ES-I3 (cell line): ENCODE measurements at regions not wholly inside any gene's neighbourhood (a gene's known extent, or its start where the extent isn't known, plus 50 kb on each side); places are given as distances from the start of the nearest gene placed in this dataset.
"Not testable (repeated sequence)": the region's sequence is repeated elsewhere in the genome, so short reads cannot be mapped to it uniquely, and the experiment has no call there.

ENCODE experiments used
- H3K36me3 ChIP-seq: 2 replicates; pipeline ENCODE4 v1.6.1; 2013; ENCODE audit warnings: mild to moderate bottlenecking, low read length, control low read depth, moderate library complexity; ENCODE audit not compliant: insufficient read depth
- H3K4me1 ChIP-seq: 2 replicates; pipeline ENCODE4 v1.6.1; 2013; ENCODE audit warnings: mild to moderate bottlenecking, control low read depth, low read length; ENCODE audit not compliant: insufficient read depth
- H3K9ac ChIP-seq: 2 replicates; pipeline ENCODE4 v1.6.1; 2013; ENCODE audit warnings: low read depth, mild to moderate bottlenecking, low read length, moderate library complexity
- H3K9me3 ChIP-seq: 2 replicates; pipeline ENCODE4 v1.6.1; 2013; ENCODE audit warnings: mild to moderate bottlenecking, low read length, moderate library complexity; ENCODE audit not compliant: control insufficient read depth, insufficient read depth

- H3K4me1 ChIP-seq, result no peaks in the 10 kb centered on the region
- no peaks in the 10 kb centered on the region for H3K36me3 ChIP-seq
- H3K9me3 ChIP-seq, result no peaks in the 10 kb centered on the region; the same call in 1 of the 2 replicates
- no peak overlapping the region for H3K9ac ChIP-seq
These were observed 80.7 kb upstream of the MYLIP start for GRCh38 chr6:16048221-16048620.

DNA sequence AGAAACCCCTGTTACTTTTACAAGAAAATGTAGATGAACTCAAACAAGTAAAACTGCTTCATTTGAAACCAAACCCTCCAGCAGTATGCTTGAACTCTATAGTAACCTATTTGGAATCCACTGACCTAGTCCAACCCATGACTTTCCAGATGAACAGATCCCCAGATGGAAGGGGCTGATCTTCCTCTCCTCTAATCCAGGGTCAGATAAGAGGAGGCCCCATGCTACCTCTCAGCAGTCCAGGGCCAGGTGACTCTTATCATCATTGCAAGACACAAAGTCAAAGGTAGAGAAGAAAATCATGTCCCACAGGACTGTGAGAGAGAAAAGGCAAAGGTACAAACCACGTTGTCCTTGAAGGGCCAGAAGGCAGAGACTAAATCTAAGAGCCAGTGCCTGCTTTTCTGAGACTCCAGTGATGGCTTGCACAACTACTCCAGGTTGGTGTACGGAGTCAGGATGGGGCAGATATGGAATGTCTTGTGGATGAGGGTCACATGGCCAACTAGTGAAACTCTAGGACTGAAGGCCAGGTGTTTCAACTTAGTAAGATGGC is 81.4 kb upstream of the MYLIP start:
- Histone ChIP-seq H3K9ac (no peak overlapping the region), H3K9me3 (no peaks in the 10 kb centered on the region; the same call in 1 of the 2 replicates), H3K36me3 (no peaks in the 10 kb centered on the region), H3K4me1 (no peaks in the 10 kb centered on the region)

DNA sequence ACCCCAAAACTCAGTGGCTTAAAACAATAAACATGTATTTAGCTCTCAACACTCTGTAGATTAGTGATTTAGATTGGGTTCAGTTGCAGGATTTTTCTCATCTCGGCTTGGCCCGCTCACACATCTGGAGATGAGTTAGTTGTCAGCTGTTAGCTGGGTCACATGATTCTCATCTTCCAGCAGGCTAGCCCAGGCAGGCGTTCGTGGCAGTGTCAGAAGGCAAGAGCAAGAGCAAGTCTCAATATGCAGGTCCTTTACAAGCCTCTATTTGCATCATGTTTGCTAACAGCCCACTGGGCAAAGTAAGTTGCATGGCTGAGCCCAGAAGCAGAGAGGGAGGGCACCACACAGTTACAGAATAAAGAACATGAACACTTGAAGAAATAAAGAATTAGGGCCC is 83.6 kb upstream of the MYLIP start:
- H3K9me3 ChIP-seq, result peaks cover 4% of the 10 kb centered on the region; the same call in 1 of the 2 replicates
- H3K4me1 ChIP-seq, result no peaks in the 10 kb centered on the region
- no peak overlapping the region for H3K9ac ChIP-seq
- no peaks in the 10 kb centered on the region for H3K36me3 ChIP-seq

DNA sequence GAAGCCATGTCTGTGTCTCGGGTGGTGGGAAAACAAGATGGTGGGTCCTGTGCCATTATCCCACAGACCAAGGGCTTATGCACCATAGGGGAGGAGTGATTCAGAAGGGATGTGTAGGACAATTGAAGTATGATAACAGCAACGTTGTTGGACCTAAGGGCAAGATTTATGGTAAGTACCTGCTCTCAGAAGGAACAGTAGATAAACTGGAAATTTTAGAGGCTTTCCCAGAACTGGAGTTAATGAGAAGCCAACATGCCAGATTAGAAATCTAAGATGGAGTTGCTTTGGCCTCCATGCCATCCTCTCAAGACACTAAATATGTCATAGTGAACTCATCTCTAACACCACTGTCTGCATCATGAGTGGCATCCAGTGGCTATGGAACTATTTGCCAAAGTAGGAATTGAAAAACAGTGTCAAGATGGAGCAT is 84.7 kb upstream of the MYLIP start:
- H3K9me3 ChIP-seq, result peaks cover 4% of the 10 kb centered on the region; the same call in 1 of the 2 replicates
- H3K9ac ChIP-seq, result no peak overlapping the region
- H3K36me3 ChIP-seq, result no peaks in the 10 kb centered on the region
- H3K4me1 ChIP-seq, result no peaks in the 10 kb centered on the region

DNA sequence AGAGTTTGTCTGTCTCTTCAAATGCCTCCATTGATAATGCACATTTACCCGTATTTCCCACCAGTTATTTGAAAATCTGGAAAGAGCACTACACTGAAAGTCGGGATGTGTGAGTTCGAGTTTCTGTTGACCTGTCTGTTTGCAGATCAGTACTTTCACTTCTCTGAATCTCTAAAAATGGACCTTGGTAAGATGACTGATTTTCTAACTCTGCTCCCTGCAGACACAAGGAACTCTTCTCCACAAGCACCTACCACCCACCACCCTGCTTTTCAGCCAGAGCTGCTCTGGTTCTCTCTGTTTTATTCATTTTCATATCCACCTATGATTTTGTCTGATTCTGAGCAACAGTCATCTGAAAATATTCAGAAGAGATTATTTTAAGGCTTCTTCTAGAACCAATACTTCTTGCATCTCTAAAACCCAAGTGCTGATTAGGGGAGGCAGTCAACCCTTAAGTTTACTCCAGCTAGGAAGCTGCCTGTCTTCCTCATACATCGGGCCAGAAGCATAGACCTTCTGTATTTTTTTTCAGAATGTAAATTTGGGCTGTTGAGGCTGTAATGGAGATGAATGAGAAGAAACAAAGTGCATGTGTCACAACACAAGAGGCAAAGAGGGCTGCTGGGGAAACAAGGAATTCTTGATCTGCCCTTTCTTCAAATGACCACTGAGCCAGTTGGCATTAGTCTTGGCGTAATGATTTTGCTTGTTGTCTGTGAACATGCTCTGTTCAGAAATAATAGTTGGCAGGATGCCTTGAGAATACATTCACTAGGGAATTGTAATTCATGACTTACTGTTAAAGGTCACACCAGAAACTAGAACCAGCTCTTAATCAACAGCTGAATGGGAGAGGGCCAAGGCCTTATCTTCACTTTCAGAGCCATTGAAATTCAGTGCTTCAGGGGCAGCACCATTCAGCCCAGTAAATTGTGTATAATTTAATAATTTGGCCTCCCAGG is 85.4 kb upstream of the MYLIP start:
- Histone ChIP-seq H3K9me3 (peaks cover 7% of the 10 kb centered on the region; the same call in 1 of the 2 replicates), H3K9ac (no peak overlapping the region), H3K36me3 (no peaks in the 10 kb centered on the region), H3K4me1 (no peaks in the 10 kb centered on the region)

- Histone ChIP-seq H3K4me1 (no peaks in the 10 kb centered on the region), H3K9ac (no peak overlapping the region), H3K36me3 (no peaks in the 10 kb centered on the region), H3K9me3 (peaks cover 10% of the 10 kb centered on the region; the same call in 1 of the 2 replicates)
These were observed 86.1 kb upstream of the MYLIP start for GRCh38 chr6:16042751-16043150.

DNA sequence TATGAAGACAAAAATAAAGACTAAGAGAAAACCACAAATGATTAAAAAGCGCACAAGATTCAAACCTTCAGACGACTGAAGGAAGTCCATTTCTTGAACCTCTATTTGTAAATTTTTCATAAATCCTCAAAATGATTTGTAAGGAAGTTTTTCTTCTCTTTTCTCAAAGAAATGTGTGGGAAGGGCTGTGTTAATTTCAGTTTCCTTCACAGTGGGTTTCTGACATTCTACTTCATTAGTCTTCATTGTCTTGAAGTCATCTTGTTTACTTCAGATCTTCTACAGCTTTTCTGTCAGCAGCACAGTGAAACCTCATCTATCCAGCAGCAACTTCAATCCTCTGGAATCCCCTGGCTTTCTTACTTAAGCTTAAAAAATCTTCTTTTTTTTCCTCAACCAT is 87.6 kb upstream of the MYLIP start:
- Histone ChIP-seq H3K9ac (no peak overlapping the region), H3K9me3 (peaks cover 10% of the 10 kb centered on the region; the same call in 1 of the 2 replicates), H3K4me1 (no peaks in the 10 kb centered on the region), H3K36me3 (no peaks in the 10 kb centered on the region)

DNA sequence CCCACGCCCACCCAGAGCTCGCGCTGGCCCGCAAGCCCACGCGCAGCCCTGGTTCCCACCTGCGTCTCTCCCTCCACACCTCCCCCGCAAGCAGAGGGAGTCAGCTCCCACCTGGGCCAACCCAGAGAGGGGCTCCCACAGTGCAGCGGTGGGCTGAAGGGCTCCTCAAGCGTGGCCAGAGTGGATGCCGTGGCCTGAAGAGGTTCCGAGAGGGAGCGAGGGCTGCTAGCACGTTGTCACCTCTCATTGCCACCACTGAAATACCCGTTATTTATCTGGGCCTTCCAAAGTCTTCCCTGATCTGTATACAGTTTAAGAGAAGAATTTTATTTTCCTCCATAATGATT is 88.3 kb upstream of the MYLIP start:
- Histone ChIP-seq H3K4me1 (no peaks in the 10 kb centered on the region), H3K9me3 (peaks cover 10% of the 10 kb centered on the region; the same call in 1 of the 2 replicates), H3K9ac (no peak overlapping the region), H3K36me3 (no peaks in the 10 kb centered on the region)

GRCh38 chr6:16039892-16040627 is 88.8 kb upstream of the MYLIP start:
- H3K9ac ChIP-seq, H3K9me3 ChIP-seq, H3K4me1 ChIP-seq, H3K36me3 ChIP-seq: not testable (repeated sequence)

DNA sequence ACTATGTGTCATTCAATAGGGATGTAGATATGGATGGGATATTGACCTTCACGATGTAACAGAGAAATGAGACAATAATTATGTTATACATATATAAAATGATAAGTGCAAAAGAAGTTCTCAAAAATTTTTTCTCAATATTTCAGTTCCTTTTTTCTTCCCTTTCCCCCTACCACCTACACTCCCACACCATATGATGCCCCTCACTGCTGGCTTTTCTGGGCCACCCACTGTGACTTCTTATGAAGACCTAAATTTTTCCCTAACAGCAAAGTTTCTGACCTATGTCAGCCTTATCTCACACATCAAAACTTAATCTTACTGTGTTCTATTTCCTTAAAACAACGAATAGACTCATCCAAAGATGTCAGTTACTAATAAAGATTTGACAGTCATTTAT is 89.9 kb upstream of the MYLIP start:
- no peaks in the 10 kb centered on the region for H3K36me3 ChIP-seq
- peaks cover 16% of the 10 kb centered on the region; the same call in 1 of the 2 replicates for H3K9me3 ChIP-seq
- no peak overlapping the region for H3K9ac ChIP-seq
- no peaks in the 10 kb centered on the region for H3K4me1 ChIP-seq

DNA sequence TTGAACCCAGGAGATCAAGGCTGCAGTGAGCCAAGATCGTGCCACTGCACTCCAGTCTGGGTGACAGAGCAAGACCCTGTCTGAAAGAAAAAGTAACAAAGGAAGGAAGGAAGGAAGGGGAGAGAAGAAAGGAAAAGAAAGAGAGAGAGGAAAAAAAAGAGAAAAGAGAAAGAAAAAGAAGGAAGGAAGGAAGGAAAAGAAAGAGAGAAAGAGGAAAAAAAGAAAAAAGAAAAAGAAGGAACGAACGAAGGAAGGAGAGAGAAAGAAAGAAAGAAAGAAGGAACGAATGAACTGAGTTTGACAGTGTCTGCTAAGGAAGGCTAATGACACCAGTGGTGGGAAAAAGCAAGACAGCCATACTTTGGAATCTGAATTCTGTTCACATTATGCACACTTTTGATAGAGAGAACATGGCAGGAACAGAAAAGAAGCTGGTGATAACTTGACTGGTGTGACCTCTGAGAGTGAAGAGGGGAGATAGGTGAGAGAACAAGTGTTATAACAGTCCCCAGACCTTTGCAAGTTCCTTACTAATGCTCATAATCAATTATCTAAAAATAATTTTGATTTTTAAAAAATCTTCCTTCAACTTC is 93.3 kb upstream of the MYLIP start:
- H3K9me3 ChIP-seq, result peaks cover 13% of the 10 kb centered on the region; the same call in 1 of the 2 replicates
- no peaks in the 10 kb centered on the region for H3K36me3 ChIP-seq
- H3K4me1 ChIP-seq, result no peaks in the 10 kb centered on the region
- no peak overlapping the region for H3K9ac ChIP-seq

DNA sequence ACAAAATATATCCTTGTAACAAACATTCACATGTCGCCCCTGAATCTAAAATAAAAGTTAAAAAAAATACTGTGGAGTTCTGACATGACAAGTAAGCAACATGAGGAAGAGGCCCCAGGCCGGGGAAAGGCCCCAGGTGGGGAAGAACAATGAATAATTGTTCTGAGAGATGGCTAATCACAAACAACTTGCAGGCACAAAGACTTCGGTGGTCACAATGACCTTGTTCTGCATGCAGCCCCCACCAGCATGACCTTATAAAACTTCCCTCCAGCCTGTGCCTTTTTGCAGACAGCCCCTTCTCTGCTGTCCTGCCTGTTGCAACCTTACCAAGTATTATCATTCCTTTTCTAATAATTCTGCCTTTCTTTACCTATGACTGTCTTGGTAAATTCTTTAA is 95.7 kb upstream of the MYLIP start:
- peaks cover 7% of the 10 kb centered on the region; the same call in 1 of the 2 replicates for H3K9me3 ChIP-seq
- H3K4me1 ChIP-seq, result no peaks in the 10 kb centered on the region
- no peak overlapping the region for H3K9ac ChIP-seq
- H3K36me3 ChIP-seq, result no peaks in the 10 kb centered on the region

GRCh38 chr6:16031278-16031981 is 97.5 kb upstream of the MYLIP start:
- Histone ChIP-seq H3K36me3 (no peaks in the 10 kb centered on the region), H3K9me3 (peaks cover 7% of the 10 kb centered on the region; the same call in 1 of the 2 replicates), H3K4me1 (no peaks in the 10 kb centered on the region), H3K9ac (no peak overlapping the region)

DNA sequence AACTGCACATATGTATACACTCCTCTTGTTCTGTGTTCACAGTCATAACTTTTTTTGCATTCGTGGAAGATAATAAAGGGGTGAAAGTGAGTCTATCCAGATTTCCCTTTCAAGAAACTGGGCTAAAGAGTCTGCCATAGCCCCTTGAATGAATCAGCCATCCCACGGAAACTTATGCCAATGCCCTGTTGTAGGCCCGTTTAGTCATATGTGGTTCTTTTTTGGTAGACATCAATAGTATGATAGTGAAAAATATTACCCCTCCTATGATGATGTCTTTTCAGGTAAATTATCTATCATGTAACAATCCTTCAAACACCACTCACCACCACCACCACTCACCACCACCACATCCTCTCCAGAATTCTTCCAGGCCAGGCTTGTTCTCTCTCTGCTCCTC is 99.9 kb upstream of the MYLIP start:
- Histone ChIP-seq H3K4me1 (no peaks in the 10 kb centered on the region), H3K36me3 (no peaks in the 10 kb centered on the region), H3K9ac (no peak overlapping the region), H3K9me3 (peaks cover 2% of the 10 kb centered on the region; the same call in 1 of the 2 replicates)
